H9 (cell line): ENCODE measurements at regions not wholly inside any gene's neighbourhood (a gene's known extent, or its start where the extent isn't known, plus 50 kb on each side); places are given as distances from the start of the nearest gene placed in this dataset.

ENCODE experiments used
- DNase-seq: peaks from one replicate; pipeline ENCODE4 v3.0.0-alpha.2; 2017
- H2AFZ ChIP-seq: one replicate; pipeline ENCODE4 v1.6.1; 2013; ENCODE audit warnings: mild to moderate bottlenecking, low read length, control low read depth, moderate library complexity
- H2AK5ac ChIP-seq: 2 replicates; pipeline ENCODE4 v1.6.1; 2013; ENCODE audit warnings: low read length, control low read depth, mixed read lengths; ENCODE audit not compliant: insufficient read length
- H2BK120ac ChIP-seq: one replicate; pipeline ENCODE4 v1.6.1; 2013; ENCODE audit warnings: low read depth, mild to moderate bottlenecking, low read length, control low read depth, inconsistent platforms; ENCODE audit not compliant: poor library complexity, severe bottlenecking
- H2BK12ac ChIP-seq: 2 replicates; pipeline ENCODE4 v1.6.1; 2013; ENCODE audit warnings: low read length, control low read depth, mixed read lengths, low read depth; ENCODE audit not compliant: insufficient read length
- H2BK15ac ChIP-seq: 2 replicates; pipeline ENCODE4 v1.6.1; 2013; ENCODE audit warnings: low read depth, low read length, control low read depth
- H2BK20ac ChIP-seq: one replicate; pipeline ENCODE4 v1.6.1; 2013; ENCODE audit warnings: low read depth, mild to moderate bottlenecking, low read length, control low read depth, inconsistent platforms; ENCODE audit not compliant: poor library complexity, severe bottlenecking
- H2BK5ac ChIP-seq: 2 replicates; pipeline ENCODE4 v1.6.1; 2013; ENCODE audit warnings: low read length, control low read depth, mixed read lengths; ENCODE audit not compliant: insufficient read length
- H3K14ac ChIP-seq: 2 replicates; pipeline ENCODE4 v1.6.1; 2013; ENCODE audit warnings: low read length, control low read depth; ENCODE audit not compliant: insufficient read depth
- H3K18ac ChIP-seq: 2 replicates; pipeline ENCODE4 v1.6.1; 2013; ENCODE audit warnings: low read depth, mild to moderate bottlenecking, mixed read lengths, low read length, control low read depth; ENCODE audit not compliant: insufficient read length
- H3K23ac ChIP-seq: 2 replicates; pipeline ENCODE4 v1.6.1; 2013; ENCODE audit warnings: low read length, control low read depth, mixed read lengths, low read depth; ENCODE audit not compliant: insufficient read length
- H3K23me2 ChIP-seq: 2 replicates; pipeline ENCODE4 v1.6.1; 2013; ENCODE audit warnings: low read depth, mild to moderate bottlenecking, mixed read lengths, low read length, control low read depth; ENCODE audit not compliant: insufficient read length, poor library complexity, severe bottlenecking
- H3K27ac ChIP-seq: 2 replicates; pipeline ENCODE4 v1.5.1; 2013; ENCODE audit warnings: low read length, control low read depth, mixed read lengths, low read depth; ENCODE audit not compliant: insufficient read length
- H3K27me3 ChIP-seq: 2 replicates; pipeline ENCODE4 v1.6.1; 2013; ENCODE audit warnings: low read length, control low read depth, inconsistent platforms; ENCODE audit not compliant: insufficient read depth
- H3K4ac ChIP-seq: 2 replicates; pipeline ENCODE4 v1.6.1; 2013; ENCODE audit warnings: low read depth, mild to moderate bottlenecking, control low read depth, inconsistent platforms, low read length, moderate library complexity
- H3K4me1 ChIP-seq: 2 replicates; pipeline ENCODE4 v1.6.1; 2013; ENCODE audit warnings: low read length, control low read depth, inconsistent platforms; ENCODE audit not compliant: insufficient read depth
- H3K4me2 ChIP-seq: 2 replicates; pipeline ENCODE4 v1.6.1; 2013; ENCODE audit warnings: low read length, control low read depth, mixed read lengths; ENCODE audit not compliant: insufficient read length, insufficient read depth
- H3K56ac ChIP-seq: 2 replicates; pipeline ENCODE4 v1.6.1; 2013; ENCODE audit warnings: low read depth, mild to moderate bottlenecking, mixed read lengths, low read length, control low read depth; ENCODE audit not compliant: insufficient read length
- H3K79me1 ChIP-seq: 2 replicates; pipeline ENCODE4 v1.6.1; 2013; ENCODE audit warnings: low read depth, mild to moderate bottlenecking, moderate library complexity, low read length, control low read depth, inconsistent platforms; ENCODE audit not compliant: insufficient read depth, poor library complexity, severe bottlenecking
- H3K79me2 ChIP-seq: 2 replicates; pipeline ENCODE4 v1.6.1; 2013; ENCODE audit warnings: low read length, control low read depth, inconsistent platforms; ENCODE audit not compliant: insufficient read depth
- H3K9ac ChIP-seq: 2 replicates; pipeline ENCODE4 v1.6.1; 2013; ENCODE audit warnings: low read length, control low read depth, mixed read lengths; ENCODE audit not compliant: insufficient read length; ENCODE audit errors: extremely low read depth
- H3K9me3 ChIP-seq: one replicate; pipeline ENCODE4 v1.6.1; 2013; ENCODE audit warnings: low read depth, low read length, inconsistent platforms; ENCODE audit not compliant: control insufficient read depth
- H3T11ph ChIP-seq: one replicate; pipeline ENCODE4 v1.6.1; 2013; ENCODE audit warnings: mild to moderate bottlenecking, low read length, control low read depth, inconsistent platforms
- H4K20me1 ChIP-seq: one replicate; pipeline ENCODE4 v1.6.1; 2013; ENCODE audit not compliant: control insufficient read depth, insufficient read length, insufficient read depth
- H4K5ac ChIP-seq: 2 replicates; pipeline ENCODE4 v1.6.1; 2013; ENCODE audit warnings: low read depth, mild to moderate bottlenecking, mixed read lengths, low read length, control low read depth; ENCODE audit not compliant: insufficient read length
- H4K8ac ChIP-seq: replicated peaks from 2 replicates; pipeline ENCODE4 v1.6.1; 2013; ENCODE audit warnings: low read length, control low read depth, mixed read lengths, low read depth; ENCODE audit not compliant: insufficient read length
- H4K91ac ChIP-seq: 2 replicates; pipeline ENCODE4 v1.6.1; 2013; ENCODE audit warnings: low read depth, mild to moderate bottlenecking, moderate library complexity, mixed read lengths, low read length, control low read depth; ENCODE audit not compliant: insufficient read length
- H3K27ac Mint-ChIP-seq, 3 experiments: 2 replicates in 2 of 3; 3 replicates in 1 of 3; pipeline ENCODE4 v1.8.0; 2020 to 2021; ENCODE audit warnings: mixed read lengths in 3 of 3, mild to moderate bottlenecking in 1 of 3, moderate library complexity in 1 of 3
- H3K27me3 Mint-ChIP-seq: 2 replicates; pipeline ENCODE4 v1.8.0; 2021; ENCODE audit warnings: low read depth, mild to moderate bottlenecking, moderate library complexity, mixed read lengths
- H3K36me3 Mint-ChIP-seq, 3 experiments: 2 replicates in 2 of 3; 3 replicates in 1 of 3; pipeline ENCODE4 v1.8.0; 2020 to 2021; ENCODE audit warnings: low read depth in 3 of 3, mixed read lengths in 3 of 3; ENCODE audit not compliant: insufficient read depth in 1 of 3
- H3K4me1 Mint-ChIP-seq, 2 experiments: 2 replicates each; pipeline ENCODE4 v1.8.0; 2020; ENCODE audit warnings: mixed read lengths in 2 of 2
- H3K4me3 Mint-ChIP-seq, 2 experiments: 2 replicates in 1 of 2; 3 replicates in 1 of 2; pipeline ENCODE4 v1.8.0; 2020 to 2021; ENCODE audit warnings: mild to moderate bottlenecking in 2 of 2, mixed read lengths in 2 of 2, moderate library complexity in 1 of 2
- H3K9me3 Mint-ChIP-seq, 2 experiments: 2 replicates in 1 of 2; 3 replicates in 1 of 2; pipeline ENCODE4 v1.8.0; 2020; ENCODE audit warnings: mild to moderate bottlenecking in 2 of 2, mixed read lengths in 2 of 2, moderate library complexity in 1 of 2
- WGBS: extraction: QIAGEN DNeasy Blood & Tissue Kit; methylation state at CpG from one replicate; pipeline ENCODE4 v1.1.7; 2013; ENCODE audit warnings: missing lambda C conversion rate, low lambda C conversion rate, mixed read lengths; ENCODE audit not compliant: insufficient read length; ENCODE audit errors: extremely low coverage; 5-methylcytosine and 5-hydroxymethylcytosine counted together
- TF ChIP-seq, protein P1 (sequence below): fragments of 200-600 bp; sonication (generic); conservative IDR thresholded peaks from 3 replicates; pipeline ENCODE4 v1.8.0; 2021; ENCODE audit warnings: antibody characterized with exemption, mild to moderate bottlenecking

GRCh38 chr4:45831692-45832091 lies 292.2 kb downstream of the GABRG1 start:
- Mint-ChIP-seq H3K9me3 (peaks cover 0 to 19% of the 10 kb centered on the region in 2 experiments; a peak in 4 of 5 replicates), H3K27me3 (no peaks in the 10 kb centered on the region; the same call in 1 of the 2 replicates), H3K36me3 (peaks cover 0 to 1% (median 0%) of the 10 kb centered on the region in 3 experiments; a peak in 4 of 7 replicates), H3K27ac (0 out of 7 replicates have a peak overlapping the region, but pooled peaks of 1 of the 3 experiments have one; percentile 31), H3K4me1 (no peaks in the 10 kb centered on the region), H3K4me3 (no peak overlapping the region)
- Histone ChIP-seq H3K23ac (no peak overlapping the region), H4K20me1 (no peaks in the 10 kb centered on the region), H4K8ac (no peak overlapping the region), H3K18ac (no peak overlapping the region), H2AFZ (no peak overlapping the region), H3K27ac (no peak overlapping the region), H2AK5ac (no peak overlapping the region), H3K4me2 (no peak overlapping the region), H2BK20ac (no peak overlapping the region), H2BK12ac (no peak overlapping the region), H3K4me1 (no peaks in the 10 kb centered on the region), H3K9ac (no peak overlapping the region), H2BK15ac (no peak overlapping the region), H3K27me3 (no peaks in the 10 kb centered on the region), H3K56ac (no peak overlapping the region), H4K5ac (no peak overlapping the region), H3K79me2 (no peaks in the 10 kb centered on the region), H4K91ac (no peak overlapping the region), H3K9me3 (no peaks in the 10 kb centered on the region), H3K79me1 (no peaks in the 10 kb centered on the region), H3T11ph (no peak overlapping the region), H3K4ac (no peak overlapping the region), H2BK5ac (no peak overlapping the region), H3K14ac (no peak overlapping the region), H2BK120ac (no peak overlapping the region), H3K23me2 (no peaks in the 10 kb centered on the region)
- TF ChIP-seq, protein P1, sequence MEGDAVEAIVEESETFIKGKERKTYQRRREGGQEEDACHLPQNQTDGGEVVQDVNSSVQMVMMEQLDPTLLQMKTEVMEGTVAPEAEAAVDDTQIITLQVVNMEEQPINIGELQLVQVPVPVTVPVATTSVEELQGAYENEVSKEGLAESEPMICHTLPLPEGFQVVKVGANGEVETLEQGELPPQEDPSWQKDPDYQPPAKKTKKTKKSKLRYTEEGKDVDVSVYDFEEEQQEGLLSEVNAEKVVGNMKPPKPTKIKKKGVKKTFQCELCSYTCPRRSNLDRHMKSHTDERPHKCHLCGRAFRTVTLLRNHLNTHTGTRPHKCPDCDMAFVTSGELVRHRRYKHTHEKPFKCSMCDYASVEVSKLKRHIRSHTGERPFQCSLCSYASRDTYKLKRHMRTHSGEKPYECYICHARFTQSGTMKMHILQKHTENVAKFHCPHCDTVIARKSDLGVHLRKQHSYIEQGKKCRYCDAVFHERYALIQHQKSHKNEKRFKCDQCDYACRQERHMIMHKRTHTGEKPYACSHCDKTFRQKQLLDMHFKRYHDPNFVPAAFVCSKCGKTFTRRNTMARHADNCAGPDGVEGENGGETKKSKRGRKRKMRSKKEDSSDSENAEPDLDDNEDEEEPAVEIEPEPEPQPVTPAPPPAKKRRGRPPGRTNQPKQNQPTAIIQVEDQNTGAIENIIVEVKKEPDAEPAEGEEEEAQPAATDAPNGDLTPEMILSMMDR: no peak
- DNase-seq: no peak
- WGBS: no CpG with 5 or more reads among the region's 2 CpGs
